ENCODE measurements at regions not wholly inside any gene's neighbourhood (a gene's known extent, or its start where the extent isn't known, plus 50 kb on each side); places are given as distances from the start of the nearest gene placed in this dataset.

- H3K4me3 ChIP-seq (ENCODE audit: low read length in 2 of 2): no peak overlapping the region
- H3K4me1 ChIP-seq (ENCODE audit: control insufficient read depth in 2 of 2, insufficient read depth in 2 of 2, low read length in 2 of 2): no peaks in the 10 kb centered on the region
- no peak overlapping the region for H3K27ac ChIP-seq (ENCODE audit: low read depth in 2 of 2, low read length in 2 of 2)
- H3K36me3 ChIP-seq (ENCODE audit: control insufficient read depth in 2 of 2, insufficient read depth in 2 of 2, low read length in 2 of 2): no peaks in the 10 kb centered on the region
- H3K9ac ChIP-seq (ENCODE audit: low read depth in 1 of 2, low read length in 2 of 2): no peak overlapping the region
- no peaks in the 10 kb centered on the region for H3K9me3 ChIP-seq (ENCODE audit: control insufficient read depth in 2 of 2, low read length in 2 of 2)
- H3K27me3 ChIP-seq (ENCODE audit: control insufficient read depth in 2 of 2, insufficient read depth in 2 of 2, low read length in 2 of 2): no peaks in the 10 kb centered on the region
These were observed 137.5 kb downstream of the ZNF365 start for GRCh38 chr10:62511656-62512055.

- Histone ChIP-seq H3K4me1 (ENCODE audit: control insufficient read depth in 2 of 2, insufficient read depth in 2 of 2, low read length in 2 of 2) (no peaks in the 10 kb centered on the region), H3K27me3 (ENCODE audit: control insufficient read depth in 2 of 2, insufficient read depth in 2 of 2, low read length in 2 of 2) (no peaks in the 10 kb centered on the region), H3K36me3 (ENCODE audit: control insufficient read depth in 2 of 2, insufficient read depth in 2 of 2, low read length in 2 of 2) (no peaks in the 10 kb centered on the region), H3K27ac (ENCODE audit: low read depth in 2 of 2, low read length in 2 of 2) (no peak overlapping the region), H3K9ac (ENCODE audit: low read depth in 1 of 2, low read length in 2 of 2) (no peak overlapping the region), H3K4me3 (ENCODE audit: low read length in 2 of 2) (no peak overlapping the region), H3K9me3 (ENCODE audit: control insufficient read depth in 2 of 2, low read length in 2 of 2) (no peaks in the 10 kb centered on the region)
These were observed 138.7 kb downstream of the ZNF365 start for GRCh38 chr10:62512732-62513475.

- H3K27me3 ChIP-seq (ENCODE audit: control insufficient read depth in 2 of 2, insufficient read depth in 2 of 2, low read length in 2 of 2): no peaks in the 10 kb centered on the region
- H3K36me3 ChIP-seq (ENCODE audit: control insufficient read depth in 2 of 2, insufficient read depth in 2 of 2, low read length in 2 of 2): no peaks in the 10 kb centered on the region
- no peak overlapping the region for H3K4me3 ChIP-seq (ENCODE audit: low read length in 2 of 2)
- H3K9me3 ChIP-seq (ENCODE audit: control insufficient read depth in 2 of 2, low read length in 2 of 2): no peaks in the 10 kb centered on the region
- no peaks in the 10 kb centered on the region for H3K4me1 ChIP-seq (ENCODE audit: control insufficient read depth in 2 of 2, insufficient read depth in 2 of 2, low read length in 2 of 2)
- no peak overlapping the region for H3K9ac ChIP-seq (ENCODE audit: low read depth in 1 of 2, low read length in 2 of 2)
- H3K27ac ChIP-seq (ENCODE audit: low read depth in 2 of 2, low read length in 2 of 2): no peak overlapping the region
These were observed 140.0 kb downstream of the ZNF365 start for GRCh38 chr10:62514079-62514693.

GRCh38 chr10:62517252-62517651, 143.1 kb downstream of the ZNF365 start:
- H3K9me3 ChIP-seq (ENCODE audit: control insufficient read depth in 2 of 2, low read length in 2 of 2): no peaks in the 10 kb centered on the region
- H3K27ac ChIP-seq (ENCODE audit: low read depth in 2 of 2, low read length in 2 of 2): no peak overlapping the region
- no peak overlapping the region for H3K9ac ChIP-seq (ENCODE audit: low read depth in 1 of 2, low read length in 2 of 2)
- H3K4me1 ChIP-seq (ENCODE audit: control insufficient read depth in 2 of 2, insufficient read depth in 2 of 2, low read length in 2 of 2): no peaks in the 10 kb centered on the region
- no peaks in the 10 kb centered on the region for H3K36me3 ChIP-seq (ENCODE audit: control insufficient read depth in 2 of 2, insufficient read depth in 2 of 2, low read length in 2 of 2)
- no peak overlapping the region for H3K4me3 ChIP-seq (ENCODE audit: low read length in 2 of 2)
- H3K27me3 ChIP-seq (ENCODE audit: control insufficient read depth in 2 of 2, insufficient read depth in 2 of 2, low read length in 2 of 2): no peaks in the 10 kb centered on the region

GRCh38 chr10:62527019-62527827, 153.1 kb downstream of the ZNF365 start:
- no peaks in the 10 kb centered on the region for H3K27me3 ChIP-seq (ENCODE audit: control insufficient read depth in 2 of 2, insufficient read depth in 2 of 2, low read length in 2 of 2)
- H3K27ac ChIP-seq (ENCODE audit: low read depth in 2 of 2, low read length in 2 of 2): peak overlapping the region in 1 of 2 donors; percentile 38
- no peak overlapping the region for H3K9ac ChIP-seq (ENCODE audit: low read depth in 1 of 2, low read length in 2 of 2)
- H3K36me3 ChIP-seq (ENCODE audit: control insufficient read depth in 2 of 2, insufficient read depth in 2 of 2, low read length in 2 of 2): no peaks in the 10 kb centered on the region
- no peaks in the 10 kb centered on the region for H3K9me3 ChIP-seq (ENCODE audit: control insufficient read depth in 2 of 2, low read length in 2 of 2)
- H3K4me3 ChIP-seq (ENCODE audit: low read length in 2 of 2): no peak overlapping the region
- H3K4me1 ChIP-seq (ENCODE audit: control insufficient read depth in 2 of 2, insufficient read depth in 2 of 2, low read length in 2 of 2): no peaks in the 10 kb centered on the region

- Histone ChIP-seq H3K4me1 (ENCODE audit: control insufficient read depth in 2 of 2, insufficient read depth in 2 of 2, low read length in 2 of 2) (no peaks in the 10 kb centered on the region), H3K27me3 (ENCODE audit: control insufficient read depth in 2 of 2, insufficient read depth in 2 of 2, low read length in 2 of 2) (no peaks in the 10 kb centered on the region)
These were observed 154.3 kb downstream of the ZNF365 start for GRCh38 chr10:62528441-62528840.

GRCh38 chr10:62529396-62529795, 155.2 kb downstream of the ZNF365 start:
- H3K36me3 ChIP-seq (ENCODE audit: control insufficient read depth in 2 of 2, insufficient read depth in 2 of 2, low read length in 2 of 2): no peaks in the 10 kb centered on the region
- H3K4me1 ChIP-seq (ENCODE audit: control insufficient read depth in 2 of 2, insufficient read depth in 2 of 2, low read length in 2 of 2): no peaks in the 10 kb centered on the region
- H3K9ac ChIP-seq (ENCODE audit: low read depth in 1 of 2, low read length in 2 of 2): no peak overlapping the region
- H3K27me3 ChIP-seq (ENCODE audit: control insufficient read depth in 2 of 2, insufficient read depth in 2 of 2, low read length in 2 of 2): no peaks in the 10 kb centered on the region
- H3K27ac ChIP-seq (ENCODE audit: low read depth in 2 of 2, low read length in 2 of 2): no peak overlapping the region
- H3K9me3 ChIP-seq (ENCODE audit: control insufficient read depth in 2 of 2, low read length in 2 of 2): no peaks in the 10 kb centered on the region
- H3K4me3 ChIP-seq (ENCODE audit: low read length in 2 of 2): no peak overlapping the region

More at GRCh38 chr10:62528441-62528840, 154.3 kb downstream of the ZNF365 start:
- H3K36me3 ChIP-seq (ENCODE audit: control insufficient read depth in 2 of 2, insufficient read depth in 2 of 2, low read length in 2 of 2): no peaks in the 10 kb centered on the region
- H3K27ac ChIP-seq (ENCODE audit: low read depth in 2 of 2, low read length in 2 of 2): peak overlapping the region in 1 of 2 donors; percentile 38
- no peaks in the 10 kb centered on the region for H3K9me3 ChIP-seq (ENCODE audit: control insufficient read depth in 2 of 2, low read length in 2 of 2)
- no peak overlapping the region for H3K9ac ChIP-seq (ENCODE audit: low read depth in 1 of 2, low read length in 2 of 2)
- no peak overlapping the region for H3K4me3 ChIP-seq (ENCODE audit: low read length in 2 of 2)

GRCh38 chr10:62534031-62534430, 159.9 kb downstream of the ZNF365 start:
- H3K27ac ChIP-seq (ENCODE audit: low read depth in 2 of 2, low read length in 2 of 2): no peak overlapping the region
- no peak overlapping the region for H3K4me3 ChIP-seq (ENCODE audit: low read length in 2 of 2)
- H3K9me3 ChIP-seq (ENCODE audit: control insufficient read depth in 2 of 2, low read length in 2 of 2): no peaks in the 10 kb centered on the region
- H3K36me3 ChIP-seq (ENCODE audit: control insufficient read depth in 2 of 2, insufficient read depth in 2 of 2, low read length in 2 of 2): no peaks in the 10 kb centered on the region
- H3K27me3 ChIP-seq (ENCODE audit: control insufficient read depth in 2 of 2, insufficient read depth in 2 of 2, low read length in 2 of 2): no peaks in the 10 kb centered on the region
- H3K9ac ChIP-seq (ENCODE audit: low read depth in 1 of 2, low read length in 2 of 2): no peak overlapping the region
- no peaks in the 10 kb centered on the region for H3K4me1 ChIP-seq (ENCODE audit: control insufficient read depth in 2 of 2, insufficient read depth in 2 of 2, low read length in 2 of 2)

- Histone ChIP-seq H3K4me1 (ENCODE audit: control insufficient read depth in 2 of 2, insufficient read depth in 2 of 2, low read length in 2 of 2) (no peaks in the 10 kb centered on the region), H3K9ac (ENCODE audit: low read depth in 1 of 2, low read length in 2 of 2) (no peak overlapping the region), H3K27ac (ENCODE audit: low read depth in 2 of 2, low read length in 2 of 2) (no peak overlapping the region), H3K4me3 (ENCODE audit: low read length in 2 of 2) (no peak overlapping the region), H3K9me3 (ENCODE audit: control insufficient read depth in 2 of 2, low read length in 2 of 2) (no peaks in the 10 kb centered on the region), H3K36me3 (ENCODE audit: control insufficient read depth in 2 of 2, insufficient read depth in 2 of 2, low read length in 2 of 2) (no peaks in the 10 kb centered on the region), H3K27me3 (ENCODE audit: control insufficient read depth in 2 of 2, insufficient read depth in 2 of 2, low read length in 2 of 2) (no peaks in the 10 kb centered on the region)
These were observed 164.4 kb downstream of the ZNF365 start for GRCh38 chr10:62538606-62539005.

GRCh38 chr10:62540389-62540788, 166.2 kb downstream of the ZNF365 start:
- Histone ChIP-seq H3K36me3 (ENCODE audit: control insufficient read depth in 2 of 2, insufficient read depth in 2 of 2, low read length in 2 of 2) (no peaks in the 10 kb centered on the region), H3K27me3 (ENCODE audit: control insufficient read depth in 2 of 2, insufficient read depth in 2 of 2, low read length in 2 of 2) (no peaks in the 10 kb centered on the region), H3K9me3 (ENCODE audit: control insufficient read depth in 2 of 2, low read length in 2 of 2) (no peaks in the 10 kb centered on the region), H3K9ac (ENCODE audit: low read depth in 1 of 2, low read length in 2 of 2) (no peak overlapping the region), H3K4me3 (ENCODE audit: low read length in 2 of 2) (no peak overlapping the region), H3K4me1 (ENCODE audit: control insufficient read depth in 2 of 2, insufficient read depth in 2 of 2, low read length in 2 of 2) (no peaks in the 10 kb centered on the region), H3K27ac (ENCODE audit: low read depth in 2 of 2, low read length in 2 of 2) (no peak overlapping the region)

All from mucosa of rectum (tissue), 2 donors.